HEK293T (cell line): ENCODE measurements at regions not wholly inside any gene's neighbourhood (a gene's known extent, or its start where the extent isn't known, plus 50 kb on each side); places are given as distances from the start of the nearest gene placed in this dataset.

ENCODE experiments used
- CTCF ChIA-PET: fragments of 350-600 bp; formaldehyde crosslinking; extraction: SDS; loops from one replicate; lab custom pipeline; 2021; ENCODE audit warnings: antibody characterized with exemption, inconsistent platforms; lab: Yijun Ruan, JAX
- POLR2A ChIA-PET: fragments of 350-600 bp; formaldehyde crosslinking; extraction: SDS; loops from one replicate; lab custom pipeline; 2020; ENCODE audit warnings: antibody characterized with exemption, inconsistent platforms; lab: Yijun Ruan, JAX
- DNase-seq: peaks from one replicate; pipeline ENCODE4 v3.0.0; 2012; ENCODE audit warnings: mixed read lengths; ENCODE audit errors: extremely low spot score
- ARNT ChIP-seq: fragments of 450-650 bp; IDR thresholded peaks from 2 replicates; pipeline ENCODE4 v1.6.1; 2017; ENCODE audit warnings: mild to moderate bottlenecking
- BHLHE40 ChIP-seq: fragments of 450-650 bp; IDR thresholded peaks from 2 replicates; pipeline ENCODE4 v1.6.1; 2016; ENCODE audit warnings: mild to moderate bottlenecking, moderate library complexity, borderline replicate concordance
- CTBP1 ChIP-seq: fragments of 450-650 bp; IDR thresholded peaks from 2 replicates; pipeline ENCODE4 v1.6.1; 2016; ENCODE audit warnings: borderline replicate concordance
- ELF4 ChIP-seq: fragments of 450-650 bp; IDR thresholded peaks from 2 replicates; pipeline ENCODE4 v1.6.1; 2017; ENCODE audit warnings: antibody characterized with exemption
- FOXA1 ChIP-seq: fragments of 450-650 bp; IDR thresholded peaks from 2 replicates; pipeline ENCODE4 v1.6.1; 2016; ENCODE audit warnings: mild to moderate bottlenecking
- FOXK2 ChIP-seq: fragments of 450-650 bp; IDR thresholded peaks from 2 replicates; pipeline ENCODE4 v1.6.1; 2016; ENCODE audit warnings: mild to moderate bottlenecking
- FOXM1 ChIP-seq: fragments of 450-650 bp; IDR thresholded peaks from 2 replicates; pipeline ENCODE4 v1.6.1; 2017; ENCODE audit warnings: mild to moderate bottlenecking, borderline replicate concordance
- HDGF ChIP-seq: fragments of 450-650 bp; IDR thresholded peaks from 2 replicates; pipeline ENCODE4 v1.6.1; 2017; ENCODE audit warnings: antibody characterized with exemption, borderline replicate concordance
- L3MBTL2 ChIP-seq: fragments of 450-650 bp; conservative IDR thresholded peaks from 2 replicates; pipeline ENCODE4 v1.6.1; 2016; ENCODE audit warnings: mild to moderate bottlenecking
- LEF1 ChIP-seq: fragments of 450-650 bp; IDR thresholded peaks from 2 replicates; pipeline ENCODE4 v1.6.1; 2017; ENCODE audit warnings: mild to moderate bottlenecking, borderline replicate concordance
- NFRKB ChIP-seq: fragments of 450-650 bp; IDR thresholded peaks from 2 replicates; pipeline ENCODE4 v1.6.1; 2016; ENCODE audit warnings: mild to moderate bottlenecking, moderate library complexity
- PKNOX1 ChIP-seq: fragments of 450-650 bp; IDR thresholded peaks from 2 replicates; pipeline ENCODE4 v1.6.1; 2016
- SP1 ChIP-seq: fragments of 450-650 bp; IDR thresholded peaks from 2 replicates; pipeline ENCODE4 v1.6.1; 2017
- SUZ12 ChIP-seq: fragments of 450-650 bp; IDR thresholded peaks from 2 replicates; pipeline ENCODE4 v1.6.1; 2016; ENCODE audit warnings: mild to moderate bottlenecking
- TARDBP ChIP-seq: fragments of 450-650 bp; IDR thresholded peaks from 2 replicates; pipeline ENCODE4 v1.6.1; 2016
- ZNF384 ChIP-seq: fragments of 450-650 bp; IDR thresholded peaks from 2 replicates; pipeline ENCODE4 v1.6.1; 2016

GRCh38 chr22:44573451-44573850, 75.4 kb upstream of the RTL6 start:
- ChIA-PET CTCF (no interaction called here), POLR2A (no interaction called here)
- no peak for DNase-seq
- TF ChIP-seq PKNOX1: no peak
- TF ChIP-seq SUZ12: no peak
- TF ChIP-seq L3MBTL2: no peak
- no peak for TF ChIP-seq FOXM1
- TF ChIP-seq HDGF: no peak
- TF ChIP-seq FOXA1: no peak

- CTCF ChIA-PET: no interaction called here
- no peak for DNase-seq
- POLR2A ChIA-PET: no interaction called here
- TF ChIP-seq CTBP1 (no peak), ELF4 (no peak), TARDBP (no peak), SP1 (no peak), L3MBTL2 (no peak), LEF1 (no peak), ZNF384 (no peak), FOXK2 (no peak), SUZ12 (no peak), HDGF (no peak), NFRKB (no peak), FOXM1 (no peak), BHLHE40 (no peak), PKNOX1 (no peak), FOXA1 (no peak), ARNT (no peak)
Observed at GRCh38 chr22:44572414-44573207, 74.6 kb upstream of the RTL6 start.

- no peak for DNase-seq
- CTCF ChIA-PET: no interaction called here
- POLR2A ChIA-PET: no interaction called here
- TF ChIP-seq NFRKB (no peak), SP1 (no peak), BHLHE40 (no peak), FOXA1 (no peak), ARNT (no peak), CTBP1 (no peak), ZNF384 (no peak), FOXM1 (no peak), HDGF (no peak), ELF4 (no peak), SUZ12 (no peak), LEF1 (no peak), L3MBTL2 (no peak), FOXK2 (no peak), PKNOX1 (no peak), TARDBP (no peak)
Observed at GRCh38 chr22:44571566-44572413, 73.8 kb upstream of the RTL6 start.

- TF ChIP-seq TARDBP: no peak
- TF ChIP-seq SP1: no peak
- no peak for TF ChIP-seq PKNOX1
- TF ChIP-seq FOXK2: no peak
- TF ChIP-seq NFRKB: no peak
- TF ChIP-seq L3MBTL2: no peak
- TF ChIP-seq LEF1: no peak
- TF ChIP-seq FOXM1: no peak
- ChIA-PET POLR2A (no interaction called here), CTCF (no interaction called here)
- no peak for DNase-seq
Observed at GRCh38 chr22:44570476-44571445, 72.7 kb upstream of the RTL6 start.

GRCh38 chr22:44569561-44569991, 71.5 kb upstream of the RTL6 start:
- ChIA-PET POLR2A (no interaction called here), CTCF (interaction anchor here (0.9 kb wide), 1 partner anchor 54 kb away, joined by 3 read pairs; no protein-coding TSS in a partner anchor)
- no peak for DNase-seq
- no peak for TF ChIP-seq SP1
- no peak for TF ChIP-seq TARDBP
- no peak for TF ChIP-seq FOXA1
- no peak for TF ChIP-seq L3MBTL2
- TF ChIP-seq LEF1: no peak
- no peak for TF ChIP-seq BHLHE40
- no peak for TF ChIP-seq HDGF
